HG02981 (cell line): ENCODE measurements at regions not wholly inside any gene's neighbourhood (a gene's known extent, or its start where the extent isn't known, plus 50 kb on each side); places are given as distances from the start of the nearest gene placed in this dataset.
A peak's percentile ranks its signal among the peaks of the same experiment; 100 is the strongest.

ENCODE experiments used
- ATAC-seq: cut with Tn5 transposase; IDR thresholded peaks from one replicate; pipeline ENCODE4 v1.9.1; 2021; ENCODE audit warnings: mild to moderate bottlenecking, moderate library complexity; ENCODE audit not compliant: unreplicated experiment

DNA sequence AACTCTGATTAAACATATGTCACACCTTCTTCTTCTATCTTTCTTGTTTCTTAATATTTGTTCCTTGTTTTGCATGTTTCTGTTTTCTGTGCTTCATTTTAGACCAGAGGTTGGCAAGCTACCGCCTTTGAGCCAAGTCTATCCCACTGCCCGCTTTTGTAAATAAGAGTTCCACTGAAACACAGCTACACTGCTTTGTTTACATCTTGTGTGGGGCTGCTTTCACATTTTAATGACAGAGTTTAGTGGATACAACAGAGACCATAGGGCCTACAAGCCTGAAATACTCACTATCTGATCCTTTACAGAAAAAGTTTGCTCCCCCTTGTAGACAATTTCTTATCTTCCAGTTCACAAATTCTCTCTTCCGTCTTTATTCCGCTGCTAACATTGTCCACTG lies 109.4 kb upstream of the SPACA1 start:
- ATAC-seq = no peak

DNA sequence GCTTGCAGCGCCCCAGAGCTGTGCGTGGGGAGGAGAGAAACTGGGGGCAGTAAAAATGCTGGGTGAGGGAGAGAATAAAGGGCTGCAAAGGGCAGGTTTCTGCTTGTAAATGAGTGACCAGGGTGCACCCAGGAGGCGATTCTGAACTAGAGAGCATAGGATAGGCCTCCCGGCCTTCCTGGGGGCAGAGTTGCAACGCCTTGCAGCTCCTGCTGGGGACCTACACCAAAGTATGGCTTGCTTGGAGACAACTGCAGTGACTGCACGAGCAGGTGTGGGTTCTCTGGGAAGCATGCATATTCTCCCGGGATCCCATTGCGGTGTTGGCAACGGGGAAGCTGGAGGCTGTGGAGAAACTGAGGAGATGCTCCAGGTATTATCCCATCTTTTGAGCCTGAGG lies 111.6 kb upstream of the SPACA1 start:
- no peak for ATAC-seq

DNA sequence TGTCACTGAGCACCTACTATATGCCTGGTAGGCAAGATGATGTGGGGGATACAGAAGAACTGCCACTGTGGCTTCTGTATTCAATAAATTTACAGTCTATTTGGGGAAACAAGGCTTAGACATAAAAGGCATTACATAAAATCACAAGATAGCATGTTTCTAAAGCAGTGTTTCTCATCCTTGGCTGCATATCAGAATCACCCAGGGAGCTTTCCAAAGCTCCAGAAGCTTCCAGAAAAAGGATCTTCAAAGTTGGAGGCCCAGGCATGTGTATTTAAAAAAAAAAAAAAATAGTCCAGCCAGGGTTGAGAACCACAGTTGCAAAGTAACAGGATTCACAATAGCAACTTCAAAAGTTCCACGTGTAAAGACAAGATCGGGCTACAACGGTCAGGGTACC lies 112.4 kb upstream of the SPACA1 start:
- no peak for ATAC-seq

DNA sequence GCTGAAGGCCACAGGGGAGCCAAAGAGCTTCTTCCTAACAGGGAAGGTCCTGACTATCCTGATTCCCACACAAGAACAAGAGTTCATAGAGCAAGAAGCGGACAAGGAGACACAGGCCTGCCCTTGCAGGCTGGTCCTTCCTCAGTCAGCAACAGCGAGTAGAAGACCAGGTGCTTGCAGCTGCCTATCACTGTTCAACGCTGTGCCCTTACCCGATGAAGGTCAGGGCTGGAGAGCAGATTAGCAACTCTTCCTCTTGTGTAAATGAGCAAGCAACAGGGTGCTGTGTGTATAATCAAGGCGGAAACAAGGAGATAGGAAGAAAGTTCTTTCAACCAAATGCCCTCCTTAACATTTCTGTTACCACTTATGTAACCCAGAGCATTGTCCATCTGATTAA lies 115.3 kb upstream of the SPACA1 start:
- no peak for ATAC-seq

DNA sequence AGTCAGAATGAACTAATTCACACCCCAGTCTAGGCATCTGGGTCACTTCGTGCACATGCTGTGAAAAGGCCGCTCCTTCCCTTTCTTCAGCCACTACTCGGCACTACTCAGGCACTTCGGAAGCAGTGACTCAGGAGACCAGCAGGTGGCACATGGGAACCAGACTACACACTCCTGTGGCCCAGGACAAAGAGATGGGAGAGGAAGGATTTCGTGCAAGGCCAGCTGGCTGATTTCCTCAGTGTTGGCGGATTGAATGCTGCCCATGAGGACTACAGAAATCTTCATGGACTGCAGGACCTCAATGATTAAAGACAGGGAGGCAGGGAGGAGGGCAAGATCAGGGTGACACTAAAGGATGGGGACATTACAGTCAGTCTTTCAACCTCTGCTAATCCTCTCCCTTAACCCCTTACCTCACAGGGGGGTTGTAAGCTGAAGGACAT lies 117.8 kb upstream of the SPACA1 start:
- peak; percentile 54 for ATAC-seq

DNA sequence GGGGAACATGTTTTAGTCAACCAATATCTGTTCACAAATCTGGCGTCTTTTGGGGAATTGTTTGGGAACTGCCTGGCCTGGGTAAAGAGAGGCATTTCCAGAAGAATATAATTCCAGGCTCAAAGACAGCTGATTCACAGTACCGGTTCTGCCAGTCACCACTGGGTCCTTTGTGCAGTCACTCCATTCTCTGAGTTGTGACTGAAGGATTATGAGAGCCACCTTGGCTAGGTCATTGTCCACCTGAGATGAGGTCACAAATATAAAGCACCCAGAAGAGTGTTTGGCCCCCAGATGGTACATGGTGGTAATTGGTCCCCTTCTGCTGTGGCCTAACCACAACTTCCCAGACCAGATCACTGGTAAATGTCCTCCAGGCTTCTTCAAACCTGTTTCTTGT lies 121.0 kb upstream of the SPACA1 start:
- no peak for ATAC-seq

DNA sequence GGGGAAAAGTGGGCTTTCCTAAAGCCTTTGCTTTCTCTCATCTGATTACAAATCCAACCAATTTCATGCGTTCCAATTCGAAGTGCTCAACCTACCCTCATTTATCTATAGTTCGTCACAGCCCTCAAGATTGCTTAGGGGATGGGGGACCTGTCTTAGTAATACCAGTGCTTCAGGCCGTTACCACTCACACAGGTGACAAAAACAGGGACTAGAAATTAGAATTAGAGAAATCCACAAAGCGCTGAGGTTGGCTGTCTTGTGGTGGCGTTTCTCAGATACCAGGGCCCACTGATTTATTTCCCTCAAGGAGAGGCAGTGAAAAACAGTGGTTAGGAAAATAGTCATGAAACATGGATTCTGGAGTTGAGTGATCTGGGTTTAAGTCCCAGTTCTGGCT lies 121.6 kb upstream of the SPACA1 start:
- ATAC-seq = no peak

DNA sequence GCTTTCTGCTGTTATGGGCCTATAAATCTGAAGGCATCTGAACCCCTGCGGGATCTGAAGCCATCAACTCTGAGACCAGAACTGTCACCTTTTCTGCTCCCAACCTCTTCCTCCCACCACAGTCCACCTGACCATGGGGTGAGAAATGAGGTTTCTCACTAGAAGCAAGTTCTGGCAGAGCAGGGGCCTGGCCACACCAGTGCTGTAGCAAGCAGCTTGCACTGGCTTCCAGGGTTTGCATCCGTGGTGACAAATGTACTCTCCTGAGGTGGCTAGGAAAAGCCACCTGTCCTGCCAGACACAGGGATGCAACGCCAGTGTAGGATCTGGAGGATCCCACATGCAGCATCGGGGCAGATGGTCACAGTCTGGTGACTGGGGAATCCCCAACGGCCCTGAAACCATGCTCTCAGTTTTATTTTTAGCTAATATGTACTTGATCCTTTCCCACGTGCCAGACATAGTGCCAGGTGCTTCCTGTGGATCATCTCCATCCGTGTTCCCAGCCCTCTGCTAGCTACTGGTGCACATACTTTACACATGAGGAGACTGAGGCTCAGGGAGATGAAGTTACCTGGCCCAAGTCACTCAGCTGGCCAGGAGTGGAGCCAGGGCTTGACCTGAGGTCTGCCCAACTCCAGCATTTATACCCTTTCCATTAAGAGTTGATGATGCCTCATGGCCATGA lies 122.1 kb upstream of the SPACA1 start:
- peak; percentile 41 for ATAC-seq

DNA sequence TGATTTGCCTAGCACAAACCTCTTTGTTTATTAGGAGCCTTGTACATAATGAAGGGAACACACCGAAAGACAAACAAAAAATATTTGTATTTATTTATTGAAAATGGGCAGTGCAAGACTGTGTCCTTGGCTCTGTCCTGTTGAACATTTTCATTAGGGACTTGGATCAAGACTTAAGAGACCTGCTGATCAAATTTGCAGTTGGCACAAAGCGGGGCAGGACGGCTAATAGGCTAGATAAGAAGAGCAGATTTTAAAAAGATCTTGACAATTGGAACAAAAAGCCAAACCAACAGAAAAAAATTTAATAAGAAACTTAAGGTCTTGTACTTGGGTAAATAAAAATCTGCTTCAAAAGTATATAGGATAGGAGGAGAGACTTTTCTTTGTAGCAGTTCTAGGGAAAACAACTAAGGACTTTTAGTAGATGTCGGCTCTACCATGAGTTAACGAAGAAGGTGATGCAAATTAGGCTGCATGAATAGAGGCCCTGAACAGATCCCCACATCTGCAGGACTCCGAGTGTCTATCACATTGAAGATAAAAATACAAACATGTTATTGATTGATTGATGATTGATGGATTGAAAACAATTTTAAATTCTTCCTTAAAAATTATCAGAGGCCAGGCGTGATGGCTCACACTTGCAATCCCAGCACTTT lies 124.1 kb upstream of the SPACA1 start:
- ATAC-seq = no peak

DNA sequence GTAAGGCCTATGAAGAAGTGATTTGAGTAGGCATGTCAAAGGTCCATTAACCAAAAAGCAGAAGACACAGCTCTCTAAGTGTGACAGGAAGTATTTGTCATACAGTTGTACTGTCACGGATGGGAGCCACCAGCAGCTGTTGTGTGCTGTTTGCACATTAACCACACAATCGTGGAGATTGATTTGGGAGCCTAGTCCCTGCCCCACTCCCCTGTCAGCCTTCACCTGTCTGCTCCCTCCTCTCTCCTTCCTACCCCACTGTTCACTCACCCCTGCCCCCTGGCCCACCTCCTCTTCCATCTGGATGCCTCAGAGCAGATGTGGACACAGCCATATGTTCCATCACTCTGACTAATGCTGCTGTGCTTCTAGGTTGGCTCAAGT lies 124.7 kb upstream of the SPACA1 start:
- ATAC-seq = peak; percentile 73

DNA sequence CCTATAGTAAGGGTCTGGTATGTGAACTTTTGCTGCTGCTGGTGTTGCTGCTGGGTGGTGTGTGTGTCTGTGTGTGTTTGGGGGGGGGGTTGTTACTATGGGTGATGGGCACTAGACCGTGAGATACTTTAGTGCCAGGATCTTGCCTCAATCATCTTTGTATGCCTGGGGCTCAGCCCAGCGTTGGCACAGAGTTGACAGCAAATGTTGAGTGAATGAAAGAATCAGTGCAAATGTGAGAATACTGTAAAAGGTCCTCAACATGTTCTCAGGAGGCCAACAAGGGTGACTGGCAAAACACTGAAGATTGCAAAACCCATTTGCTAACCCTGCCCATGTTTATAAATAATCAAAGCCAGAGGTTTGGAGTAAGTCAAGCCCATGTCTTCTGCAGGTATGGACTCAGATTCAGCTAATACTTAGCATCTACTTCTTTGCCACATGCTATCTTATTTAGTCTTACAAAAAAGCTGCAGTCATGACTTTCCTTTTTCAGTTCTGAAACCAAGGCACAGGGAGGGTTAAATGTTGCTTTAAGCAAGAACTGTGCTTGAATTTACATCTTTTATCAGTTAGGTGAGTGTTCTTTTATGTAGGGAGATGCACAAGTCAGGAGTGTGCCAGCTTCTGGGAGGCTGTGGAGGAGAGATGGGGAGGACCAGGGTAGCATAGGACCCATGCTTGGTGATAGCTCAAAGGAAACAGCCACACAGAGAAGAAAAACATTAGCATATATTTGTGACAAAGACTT lies 125.3 kb upstream of the SPACA1 start:
- peak; percentile 3 for ATAC-seq

DNA sequence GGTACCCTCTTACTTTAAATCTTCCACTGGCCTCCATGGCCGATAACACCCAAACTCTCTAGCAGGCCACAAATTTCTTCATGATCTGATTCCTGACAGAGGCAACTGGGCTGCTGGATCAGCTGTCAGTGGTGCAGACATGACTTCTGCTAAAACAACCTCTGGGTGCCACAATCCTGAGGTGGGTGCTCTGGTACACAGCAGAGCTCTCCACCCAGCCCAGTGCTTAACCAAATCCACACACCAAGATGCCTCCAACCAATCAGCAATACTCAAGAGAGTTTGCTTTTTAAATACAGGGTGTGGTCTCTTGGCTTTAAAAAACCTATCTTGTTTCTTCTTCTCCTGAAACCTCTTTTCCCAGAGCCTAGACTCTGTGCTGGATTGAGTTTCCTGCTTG lies 126.6 kb upstream of the SPACA1 start:
- ATAC-seq = no peak

DNA sequence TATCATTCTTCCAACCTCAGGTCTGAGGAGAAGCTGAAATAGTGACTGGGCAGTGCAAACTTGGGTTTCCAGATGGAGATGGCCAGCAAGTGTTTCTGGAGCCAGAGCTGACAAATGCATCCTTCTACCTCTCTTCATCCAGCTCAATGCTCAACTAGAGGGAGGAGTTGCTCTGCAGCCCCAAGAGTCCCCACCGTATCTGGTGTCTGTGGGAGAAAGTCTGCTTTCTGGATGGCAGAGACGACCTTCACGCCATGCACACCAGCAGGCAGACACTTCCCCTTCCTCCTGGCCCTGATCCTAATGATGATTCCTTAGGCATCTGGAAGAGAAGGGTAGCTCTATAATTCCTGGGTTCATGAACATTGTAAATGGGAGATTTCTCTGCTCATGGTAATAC lies 127.4 kb upstream of the SPACA1 start:
- ATAC-seq = no peak

DNA sequence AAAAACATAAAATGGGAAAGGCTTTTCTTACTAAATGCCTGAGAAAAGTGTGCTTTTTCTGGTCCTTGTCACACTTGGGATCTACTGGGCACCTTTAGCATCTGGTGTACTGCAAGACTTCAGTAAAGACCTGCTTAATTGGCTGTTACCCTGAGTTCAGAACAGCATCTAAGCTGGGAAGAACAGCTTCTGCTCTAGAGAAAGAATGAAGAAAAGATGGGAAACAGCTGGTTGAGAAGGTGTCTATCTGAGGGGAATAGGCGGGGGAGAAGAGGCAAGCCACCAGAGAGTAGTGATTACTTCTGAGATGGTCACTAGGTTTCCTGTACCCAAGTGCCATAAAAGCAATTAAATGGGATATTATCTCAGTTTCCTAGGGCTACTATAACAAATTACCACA lies 128.2 kb upstream of the SPACA1 start:
- no peak for ATAC-seq

DNA sequence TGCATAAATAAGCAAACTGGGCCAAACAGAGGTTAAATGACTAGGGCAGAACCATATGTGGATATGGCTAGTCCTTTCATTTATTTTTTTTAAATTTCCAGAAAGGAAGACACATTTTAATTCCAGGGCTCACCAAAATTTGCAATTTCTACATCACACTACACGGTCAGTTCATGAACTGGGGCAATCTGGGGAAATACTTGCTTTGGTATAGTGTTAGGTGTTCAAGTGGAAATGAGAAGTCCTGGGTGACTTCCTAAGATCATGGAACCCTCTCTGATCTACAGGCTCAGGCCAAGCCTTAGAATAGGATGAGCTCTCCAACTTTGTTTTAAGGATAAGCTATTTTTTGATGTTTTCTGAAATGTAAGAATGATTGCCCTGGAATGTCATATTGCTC lies 128.6 kb upstream of the SPACA1 start:
- no peak for ATAC-seq

DNA sequence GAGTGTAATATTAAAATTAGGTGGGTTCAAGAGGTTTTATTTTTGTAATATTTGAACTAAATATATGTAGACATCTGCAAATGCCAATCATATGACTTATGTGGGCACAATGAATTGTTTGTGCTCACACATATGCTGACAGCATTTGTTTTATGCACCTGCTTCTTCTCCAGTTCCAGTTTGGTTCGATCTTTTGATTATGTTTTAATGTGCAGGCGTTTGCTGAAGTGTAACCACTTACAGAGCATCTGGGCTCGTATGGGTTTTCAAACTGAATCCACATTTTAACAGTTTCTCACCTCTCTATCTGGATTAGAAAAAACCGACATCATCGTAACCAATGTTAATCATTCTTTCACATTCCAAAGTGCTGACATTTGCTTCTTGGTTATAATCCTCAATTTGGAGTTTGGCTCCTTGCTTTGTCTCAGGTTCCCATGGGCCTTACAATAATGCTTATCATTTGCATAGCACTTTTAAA lies 129.1 kb upstream of the SPACA1 start:
- ATAC-seq = no peak

DNA sequence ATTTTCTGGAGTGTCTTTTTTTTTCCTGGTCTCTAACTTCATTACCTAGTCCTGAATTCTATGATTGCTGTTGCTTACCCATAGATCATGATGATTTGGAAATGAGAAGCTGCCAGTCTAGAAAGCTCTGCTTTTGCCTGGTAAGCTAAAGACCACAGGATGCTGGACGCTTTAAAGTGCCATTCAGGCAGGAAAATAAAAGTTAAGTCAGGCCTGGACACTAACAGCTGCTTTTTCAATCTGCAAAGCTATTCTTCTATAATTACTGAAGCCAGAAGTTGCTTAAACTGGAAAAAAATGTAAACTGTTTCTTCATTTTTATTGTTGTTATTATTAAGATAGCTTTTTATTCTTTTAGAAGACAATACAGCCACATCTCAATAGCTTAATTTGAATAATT lies 129.8 kb upstream of the SPACA1 start:
- ATAC-seq = no peak

DNA sequence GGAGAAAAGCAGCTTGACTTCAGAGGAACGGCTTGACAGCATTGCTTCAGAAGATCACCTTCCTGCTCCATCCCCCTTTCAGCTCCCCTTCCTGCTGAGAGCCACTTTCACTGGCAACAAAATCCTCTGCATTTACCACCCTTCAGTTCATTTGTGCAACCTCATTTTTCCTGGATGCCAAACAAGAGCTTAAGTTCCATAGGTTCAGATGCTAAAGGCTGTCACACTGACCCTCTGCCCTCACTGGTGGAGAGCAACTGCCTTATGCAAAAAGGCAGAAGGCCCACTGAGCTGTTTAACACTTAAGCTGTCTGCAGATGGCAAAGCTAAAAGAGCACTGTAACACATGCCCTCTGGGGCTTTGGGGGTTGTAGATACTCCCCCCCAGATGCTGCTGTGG lies 131.2 kb upstream of the SPACA1 start:
- ATAC-seq = no peak

DNA sequence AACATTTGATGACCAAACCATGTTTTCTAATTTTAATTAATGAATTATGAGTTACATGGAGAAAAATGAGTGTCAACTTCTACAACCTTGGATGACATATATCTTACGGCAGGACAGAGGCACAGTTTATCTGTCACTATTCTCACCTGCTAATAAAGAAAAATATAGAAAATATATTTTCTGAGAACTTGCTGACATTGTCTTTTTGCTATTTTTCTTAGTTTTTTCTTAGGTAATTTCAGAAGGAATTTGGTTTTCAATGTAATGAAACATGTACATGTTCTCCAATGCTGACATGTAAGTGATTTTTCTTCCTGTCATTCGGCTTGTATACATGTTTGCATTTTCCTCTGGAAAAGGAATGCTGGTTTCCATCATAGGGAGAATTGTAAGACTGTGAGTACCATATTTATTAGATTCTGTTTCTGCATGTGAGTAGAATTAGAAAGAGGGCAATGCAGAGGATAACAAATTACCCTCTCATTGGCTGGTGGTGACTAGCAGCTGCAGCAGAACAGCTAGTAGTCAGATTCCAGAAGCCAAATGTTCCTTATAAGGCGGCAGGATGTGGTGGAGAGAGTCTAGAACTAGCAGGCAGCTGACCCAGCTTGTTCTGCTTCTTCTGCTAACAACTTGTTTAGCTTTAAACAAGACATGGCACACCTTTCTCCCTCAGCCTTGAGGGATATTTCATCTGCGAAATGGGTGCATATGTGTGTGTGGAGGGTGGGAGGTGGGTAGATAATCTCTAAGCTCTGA lies 132.8 kb upstream of the SPACA1 start:
- peak; percentile 52 for ATAC-seq

DNA sequence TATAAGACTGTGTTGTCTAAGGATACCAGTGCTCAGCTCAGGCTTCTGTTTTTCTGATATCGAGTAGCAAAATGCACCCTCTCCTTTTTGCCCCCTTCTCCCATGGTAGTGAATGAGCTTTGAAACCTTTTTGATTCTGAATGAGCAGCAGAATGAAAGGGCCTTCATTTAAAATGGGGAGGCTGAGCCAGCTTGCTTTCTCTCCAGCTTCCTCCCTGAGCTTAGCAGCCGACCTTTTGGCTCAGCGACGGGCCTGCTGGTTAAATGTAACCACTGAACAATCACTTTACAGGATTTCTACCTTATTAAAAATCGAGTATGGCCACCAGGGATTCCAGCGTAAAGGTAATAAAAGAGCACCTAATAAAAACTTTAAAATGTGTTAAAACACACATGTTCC lies 133.7 kb upstream of the SPACA1 start:
- no peak for ATAC-seq

DNA sequence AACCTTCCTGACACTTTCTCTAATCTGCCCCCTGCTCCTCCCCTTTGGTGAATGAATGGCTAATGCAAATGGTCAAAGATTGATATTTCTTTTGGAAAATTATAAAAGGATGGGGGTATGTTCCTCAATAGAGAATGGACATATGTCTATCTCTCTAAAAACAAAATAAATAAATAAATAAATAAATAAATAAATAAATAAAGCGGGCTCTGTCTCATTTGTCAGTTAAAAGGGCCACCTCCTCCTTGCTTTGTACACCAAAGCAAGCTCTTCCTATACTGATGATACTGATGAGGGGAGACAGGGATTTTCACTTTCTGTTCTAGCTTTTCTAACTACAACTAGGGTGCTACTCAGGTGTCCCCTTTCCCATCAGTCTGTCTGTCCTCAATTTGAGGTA lies 135.5 kb upstream of the SPACA1 start:
- no peak for ATAC-seq
